Activated naive CD4-positive, alpha-beta T cell treated with anti-CD3 and anti-CD28 coated beads, Interleukin-2, amount 50 U/mL, for 24 hours (primary cell): ENCODE measurements at regions not wholly inside any gene's neighbourhood (a gene's known extent, or its start where the extent isn't known, plus 50 kb on each side); places are given as distances from the start of the nearest gene placed in this dataset.

ENCODE experiments used
- H3K27ac Mint-ChIP-seq: one replicate; pipeline ENCODE4 v1.8.0; 2021; ENCODE audit warnings: mild to moderate bottlenecking, mixed read lengths
- H3K27me3 Mint-ChIP-seq: one replicate; pipeline ENCODE4 v1.8.0; 2021; ENCODE audit warnings: mixed read lengths
- H3K36me3 Mint-ChIP-seq: one replicate; pipeline ENCODE4 v1.8.0; 2021; ENCODE audit warnings: mixed read lengths
- H3K4me1 Mint-ChIP-seq: one replicate; pipeline ENCODE4 v1.8.0; 2021; ENCODE audit warnings: mixed read lengths
- H3K4me3 Mint-ChIP-seq: one replicate; pipeline ENCODE4 v1.8.0; 2021; ENCODE audit warnings: mild to moderate bottlenecking, mixed read lengths
- H3K9me3 Mint-ChIP-seq: one replicate; pipeline ENCODE4 v1.8.0; 2021; ENCODE audit warnings: mixed read lengths

GRCh38 chr5:2300861-2301574 is 418.3 kb upstream of the IRX4 start:
- Mint-ChIP-seq H3K36me3 (no peaks in the 10 kb centered on the region), H3K4me1 (no peaks in the 10 kb centered on the region), H3K9me3 (no peaks in the 10 kb centered on the region), H3K4me3 (no peak overlapping the region), H3K27me3 (peaks cover 6% of the 10 kb centered on the region), H3K27ac (no peak overlapping the region)

GRCh38 chr5:2300421-2300820 is 417.7 kb upstream of the IRX4 start:
- Mint-ChIP-seq H3K36me3 (no peaks in the 10 kb centered on the region), H3K9me3 (no peaks in the 10 kb centered on the region), H3K4me1 (no peaks in the 10 kb centered on the region), H3K27me3 (peaks cover 6% of the 10 kb centered on the region), H3K27ac (no peak overlapping the region), H3K4me3 (no peak overlapping the region)

- Mint-ChIP-seq H3K9me3 (no peaks in the 10 kb centered on the region), H3K27me3 (peaks cover 6% of the 10 kb centered on the region), H3K27ac (no peak overlapping the region), H3K36me3 (no peaks in the 10 kb centered on the region), H3K4me1 (no peaks in the 10 kb centered on the region), H3K4me3 (no peak overlapping the region)
Observed at GRCh38 chr5:2299388-2300220, 416.9 kb upstream of the IRX4 start.

GRCh38 chr5:2298781-2299180 is 416.1 kb upstream of the IRX4 start:
- Mint-ChIP-seq H3K4me3 (no peak overlapping the region), H3K36me3 (no peaks in the 10 kb centered on the region)

DNA sequence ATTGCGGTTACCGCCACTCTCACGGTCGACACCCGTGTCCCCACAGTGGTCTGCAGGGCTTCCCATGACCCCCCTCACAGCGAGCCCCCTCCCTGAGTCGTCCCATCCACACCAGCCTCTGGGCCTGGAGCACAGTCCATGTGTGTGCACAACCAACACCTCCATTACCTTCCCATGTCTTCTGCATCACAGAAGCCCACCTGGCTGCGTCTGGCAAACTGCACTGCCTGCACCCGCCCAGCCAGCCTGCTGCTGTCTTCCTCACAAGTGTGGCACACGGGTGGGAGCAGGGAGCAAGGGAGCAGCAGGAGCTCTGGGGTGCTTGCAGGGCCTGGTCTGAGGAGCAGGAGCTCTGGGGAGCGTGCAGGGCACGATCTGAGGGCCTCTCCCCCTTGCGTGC is 415.3 kb upstream of the IRX4 start:
- Mint-ChIP-seq H3K4me3 (no peak overlapping the region), H3K27me3 (peaks cover 9% of the 10 kb centered on the region), H3K4me1 (no peaks in the 10 kb centered on the region), H3K36me3 (no peaks in the 10 kb centered on the region), H3K9me3 (no peaks in the 10 kb centered on the region), H3K27ac (no peak overlapping the region)

More at GRCh38 chr5:2298781-2299180, 416.1 kb upstream of the IRX4 start:
- H3K27me3 Mint-ChIP-seq: peaks cover 6% of the 10 kb centered on the region
- no peaks in the 10 kb centered on the region for H3K4me1 Mint-ChIP-seq
- no peak overlapping the region for H3K27ac Mint-ChIP-seq
- H3K9me3 Mint-ChIP-seq: no peaks in the 10 kb centered on the region

DNA sequence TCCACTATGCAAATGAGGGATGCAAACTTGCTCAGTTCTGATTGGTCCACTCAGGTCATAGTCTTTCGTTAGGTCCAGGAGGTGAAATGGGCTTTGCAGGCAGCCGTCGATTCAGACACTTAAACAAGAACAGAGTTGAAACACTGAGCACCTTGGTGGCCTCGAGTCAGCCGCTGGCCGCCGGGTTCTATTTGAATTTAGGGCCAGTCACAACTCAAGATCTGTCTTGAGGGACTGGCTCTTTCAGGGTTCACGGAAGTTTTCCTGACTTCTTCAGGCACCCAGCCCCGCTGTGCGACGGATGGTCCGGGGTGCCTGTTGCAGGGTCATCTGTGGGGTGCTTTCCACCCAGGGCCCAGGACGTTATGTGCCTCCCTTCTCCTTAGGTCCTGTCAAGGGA is 412.8 kb upstream of the IRX4 start:
- no peak overlapping the region for H3K27ac Mint-ChIP-seq
- no peaks in the 10 kb centered on the region for H3K9me3 Mint-ChIP-seq
- peaks cover 3% of the 10 kb centered on the region for H3K27me3 Mint-ChIP-seq
- no peak overlapping the region for H3K4me3 Mint-ChIP-seq
- H3K4me1 Mint-ChIP-seq: no peaks in the 10 kb centered on the region
- no peaks in the 10 kb centered on the region for H3K36me3 Mint-ChIP-seq

DNA sequence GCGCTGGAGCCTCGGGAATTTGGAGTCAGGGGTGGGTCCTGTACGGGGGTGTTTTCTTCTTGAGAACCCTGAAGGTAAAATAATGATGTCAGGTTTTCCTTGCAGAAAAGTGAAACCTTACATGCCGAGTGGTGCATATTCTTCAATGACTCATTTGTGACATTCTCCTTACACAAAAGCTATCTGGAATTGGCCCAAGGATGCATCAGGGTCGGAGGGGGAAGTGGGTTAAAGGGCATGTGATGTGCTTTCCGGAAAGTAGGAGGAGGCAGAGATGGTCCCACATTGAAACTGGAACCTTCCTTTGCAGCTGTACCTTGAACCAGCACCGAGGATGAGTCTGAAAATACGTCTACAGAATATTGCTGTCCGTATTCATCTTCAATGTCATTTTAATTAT is 411.2 kb upstream of the IRX4 start:
- Mint-ChIP-seq H3K4me1 (no peaks in the 10 kb centered on the region), H3K4me3 (no peak overlapping the region), H3K27me3 (peaks cover 3% of the 10 kb centered on the region), H3K9me3 (no peaks in the 10 kb centered on the region), H3K27ac (no peak overlapping the region), H3K36me3 (no peaks in the 10 kb centered on the region)

- Mint-ChIP-seq H3K4me1 (no peaks in the 10 kb centered on the region), H3K4me3 (no peak overlapping the region), H3K9me3 (no peaks in the 10 kb centered on the region), H3K27ac (no peak overlapping the region), H3K27me3 (peaks cover 3% of the 10 kb centered on the region), H3K36me3 (no peaks in the 10 kb centered on the region)
Observed at GRCh38 chr5:2291146-2291840, 408.6 kb upstream of the IRX4 start.

GRCh38 chr5:2289380-2289779 is 406.7 kb upstream of the IRX4 start:
- peaks cover 3% of the 10 kb centered on the region for H3K27me3 Mint-ChIP-seq
- no peak overlapping the region for H3K27ac Mint-ChIP-seq
- H3K4me3 Mint-ChIP-seq: no peak overlapping the region
- no peaks in the 10 kb centered on the region for H3K4me1 Mint-ChIP-seq
- H3K9me3 Mint-ChIP-seq: no peaks in the 10 kb centered on the region
- no peaks in the 10 kb centered on the region for H3K36me3 Mint-ChIP-seq

DNA sequence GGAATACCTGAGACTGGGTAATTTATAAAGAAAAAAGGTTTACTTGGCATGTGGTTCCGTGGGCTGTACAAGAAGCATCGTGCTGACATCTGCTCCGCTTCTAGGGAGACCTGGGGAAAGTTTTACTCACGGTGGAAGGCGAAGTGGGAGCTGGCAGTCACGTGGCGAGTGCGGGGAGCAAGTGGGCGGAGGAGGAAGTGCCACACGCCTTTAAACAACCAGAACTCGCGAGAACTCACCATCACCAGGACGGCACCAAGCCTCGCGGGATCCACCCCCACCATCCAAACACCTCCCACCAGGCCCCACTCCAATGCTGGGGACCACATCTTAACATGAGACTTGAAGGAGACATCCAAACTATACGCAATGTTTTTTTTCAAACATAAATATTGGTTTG is 406.2 kb upstream of the IRX4 start:
- Mint-ChIP-seq H3K4me3 (no peak overlapping the region), H3K9me3 (no peaks in the 10 kb centered on the region), H3K27ac (no peak overlapping the region), H3K36me3 (no peaks in the 10 kb centered on the region), H3K4me1 (no peaks in the 10 kb centered on the region), H3K27me3 (peaks cover 3% of the 10 kb centered on the region)

- H3K27ac Mint-ChIP-seq: no peak overlapping the region
- no peaks in the 10 kb centered on the region for H3K36me3 Mint-ChIP-seq
- H3K27me3 Mint-ChIP-seq: peaks cover 3% of the 10 kb centered on the region
- H3K4me1 Mint-ChIP-seq: no peaks in the 10 kb centered on the region
- H3K4me3 Mint-ChIP-seq: no peak overlapping the region
- H3K9me3 Mint-ChIP-seq: no peaks in the 10 kb centered on the region
Observed at GRCh38 chr5:2288466-2288865, 405.7 kb upstream of the IRX4 start.

DNA sequence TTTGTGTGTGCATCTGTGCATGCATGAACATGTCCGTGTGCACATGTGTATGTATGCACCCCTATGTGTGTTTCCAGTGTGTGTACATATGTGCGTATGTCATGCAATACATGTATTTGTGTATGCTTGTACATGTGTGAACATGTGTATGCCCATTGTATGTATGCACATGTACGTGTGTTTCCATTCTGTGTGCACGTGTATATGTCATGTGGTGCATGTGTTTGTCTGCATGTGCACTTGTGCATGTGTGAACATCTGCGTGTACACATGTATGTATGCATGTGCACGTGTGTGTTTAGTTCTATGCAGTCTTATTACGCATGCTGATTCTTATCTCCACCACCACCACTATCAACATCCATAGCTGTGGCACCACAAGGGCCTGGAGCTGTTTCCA is 403.5 kb upstream of the IRX4 start:
- H3K4me3 Mint-ChIP-seq: no peak overlapping the region
- H3K36me3 Mint-ChIP-seq: no peaks in the 10 kb centered on the region
- no peaks in the 10 kb centered on the region for H3K9me3 Mint-ChIP-seq
- no peaks in the 10 kb centered on the region for H3K4me1 Mint-ChIP-seq
- no peaks in the 10 kb centered on the region for H3K27me3 Mint-ChIP-seq
- no peak overlapping the region for H3K27ac Mint-ChIP-seq

DNA sequence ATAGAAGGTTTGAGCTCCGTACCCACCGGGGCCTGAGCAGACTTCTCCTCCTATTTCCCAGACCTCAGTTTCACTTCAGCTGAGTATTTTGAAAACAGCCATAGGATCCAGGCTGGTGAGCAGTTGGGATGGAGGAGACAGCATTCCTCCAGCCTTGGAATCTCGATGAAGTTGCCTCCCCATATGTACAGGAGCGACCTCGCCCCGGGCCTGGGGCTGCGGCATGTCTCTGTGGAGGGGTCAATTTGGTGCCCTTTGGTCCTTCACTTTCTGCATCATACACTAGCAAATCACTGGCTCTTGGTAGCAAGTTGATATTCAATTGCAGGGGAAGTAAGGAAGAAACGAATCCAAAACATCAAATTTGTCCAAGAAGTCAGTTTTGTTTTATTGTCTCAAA is 402.0 kb upstream of the IRX4 start:
- no peaks in the 10 kb centered on the region for H3K27me3 Mint-ChIP-seq
- no peaks in the 10 kb centered on the region for H3K9me3 Mint-ChIP-seq
- no peaks in the 10 kb centered on the region for H3K36me3 Mint-ChIP-seq
- no peak overlapping the region for H3K27ac Mint-ChIP-seq
- H3K4me3 Mint-ChIP-seq: no peak overlapping the region
- no peaks in the 10 kb centered on the region for H3K4me1 Mint-ChIP-seq

GRCh38 chr5:2283481-2284045 is 400.8 kb upstream of the IRX4 start:
- Mint-ChIP-seq H3K27ac (no peak overlapping the region), H3K4me1 (no peaks in the 10 kb centered on the region), H3K9me3 (no peaks in the 10 kb centered on the region), H3K36me3 (no peaks in the 10 kb centered on the region), H3K27me3 (no peaks in the 10 kb centered on the region), H3K4me3 (no peak overlapping the region)

DNA sequence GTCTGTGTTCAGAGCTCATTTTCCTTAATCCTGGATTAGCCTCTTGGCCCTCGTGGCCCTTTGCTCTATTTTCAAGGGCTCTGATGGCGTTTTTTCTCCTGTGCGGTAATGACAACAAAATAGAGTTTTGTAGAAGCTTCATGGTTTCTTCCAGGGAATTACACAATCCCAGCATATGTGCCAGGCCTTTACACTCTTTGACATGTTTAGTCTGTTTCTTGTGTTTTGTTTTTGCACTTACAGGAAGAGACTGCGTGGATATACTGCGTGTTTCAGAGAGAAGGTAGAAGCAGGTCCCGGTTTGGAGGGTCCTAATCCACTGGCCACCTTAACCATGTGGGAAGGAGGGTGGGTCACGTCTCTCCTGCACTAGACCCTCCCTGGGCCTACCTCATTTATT is 400.2 kb upstream of the IRX4 start:
- Mint-ChIP-seq H3K27ac (no peak overlapping the region), H3K27me3 (no peaks in the 10 kb centered on the region), H3K4me1 (no peaks in the 10 kb centered on the region), H3K9me3 (no peaks in the 10 kb centered on the region), H3K36me3 (no peaks in the 10 kb centered on the region), H3K4me3 (no peak overlapping the region)
